ENCODE measurements at regions not wholly inside any gene's neighbourhood (a gene's known extent, or its start where the extent isn't known, plus 50 kb on each side); places are given as distances from the start of the nearest gene placed in this dataset.
"Not testable (repeated sequence)": the region's sequence is repeated elsewhere in the genome, so short reads cannot be mapped to it uniquely, and the experiment has no call there.

GRCh38 chr5:58161889-58162288 lies 298.0 kb downstream of the PLK2 start:
- TF ChIP-seq, protein P1, sequence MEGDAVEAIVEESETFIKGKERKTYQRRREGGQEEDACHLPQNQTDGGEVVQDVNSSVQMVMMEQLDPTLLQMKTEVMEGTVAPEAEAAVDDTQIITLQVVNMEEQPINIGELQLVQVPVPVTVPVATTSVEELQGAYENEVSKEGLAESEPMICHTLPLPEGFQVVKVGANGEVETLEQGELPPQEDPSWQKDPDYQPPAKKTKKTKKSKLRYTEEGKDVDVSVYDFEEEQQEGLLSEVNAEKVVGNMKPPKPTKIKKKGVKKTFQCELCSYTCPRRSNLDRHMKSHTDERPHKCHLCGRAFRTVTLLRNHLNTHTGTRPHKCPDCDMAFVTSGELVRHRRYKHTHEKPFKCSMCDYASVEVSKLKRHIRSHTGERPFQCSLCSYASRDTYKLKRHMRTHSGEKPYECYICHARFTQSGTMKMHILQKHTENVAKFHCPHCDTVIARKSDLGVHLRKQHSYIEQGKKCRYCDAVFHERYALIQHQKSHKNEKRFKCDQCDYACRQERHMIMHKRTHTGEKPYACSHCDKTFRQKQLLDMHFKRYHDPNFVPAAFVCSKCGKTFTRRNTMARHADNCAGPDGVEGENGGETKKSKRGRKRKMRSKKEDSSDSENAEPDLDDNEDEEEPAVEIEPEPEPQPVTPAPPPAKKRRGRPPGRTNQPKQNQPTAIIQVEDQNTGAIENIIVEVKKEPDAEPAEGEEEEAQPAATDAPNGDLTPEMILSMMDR (conservative IDR thresholded peaks at IDR 0.05): not testable (repeated sequence)
- not testable (repeated sequence) for TF ChIP-seq ZFX (IDR thresholded peaks at IDR 0.05)
